ENCODE measurements at regions not wholly inside any gene's neighbourhood (a gene's known extent, or its start where the extent isn't known, plus 50 kb on each side); places are given as distances from the start of the nearest gene placed in this dataset.

DNA sequence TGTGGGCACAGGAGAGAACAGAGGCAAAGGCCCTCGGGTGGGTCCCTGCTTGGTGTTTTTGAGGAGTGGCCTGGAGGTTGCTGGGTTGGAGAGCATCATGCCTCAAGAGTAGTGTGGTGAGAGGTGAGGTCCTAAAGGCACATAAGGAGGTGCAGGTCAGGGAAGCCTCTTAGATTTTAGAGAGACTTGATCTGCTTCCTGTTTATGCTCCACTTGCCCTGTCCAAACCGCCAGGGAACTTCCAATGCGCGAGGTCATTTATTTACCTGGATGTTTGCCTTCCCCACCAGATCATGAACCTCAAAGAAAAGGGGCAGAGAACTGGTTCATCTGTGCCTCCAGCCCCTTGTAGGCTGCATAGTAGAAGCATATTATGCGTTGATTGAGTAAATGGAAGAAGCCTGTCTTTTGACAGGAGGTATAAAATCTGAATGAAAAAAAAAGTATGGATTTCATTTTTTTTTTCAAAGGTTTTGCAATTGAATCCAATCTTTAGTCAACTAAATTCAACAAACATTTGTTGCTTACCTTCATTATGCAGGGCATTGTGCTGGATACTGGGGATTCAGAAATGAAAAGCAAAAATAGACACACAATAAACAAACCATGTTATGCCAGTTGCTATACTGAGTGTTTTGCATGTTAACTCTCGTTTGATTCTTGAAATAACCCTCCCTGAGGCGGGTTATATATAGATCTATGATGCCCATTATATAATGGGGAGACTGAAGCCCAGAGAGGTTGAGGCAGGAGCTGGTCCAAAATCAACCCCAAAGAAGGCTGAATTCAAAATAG is 485.2 kb downstream of the VRK1 start:
- no peak for TF ChIP-seq EZH2 (IDR thresholded peaks at IDR 0.05; ENCODE audit: insufficient read depth, poor library complexity, severe bottlenecking)
- TF ChIP-seq EZH2phosphoT487 (IDR thresholded peaks at IDR 0.05; ENCODE audit: insufficient read depth, low read depth): no peak

Measured in GM23248 (cell line).